ENCODE measurements at regions not wholly inside any gene's neighbourhood (a gene's known extent, or its start where the extent isn't known, plus 50 kb on each side); places are given as distances from the start of the nearest gene placed in this dataset.

- no peak for TF ChIP-seq CTCF (IDR thresholded peaks at IDR 0.05)
- TF ChIP-seq POLR2A (IDR thresholded peaks at IDR 0.05) = no peak
Measured at GRCh38 chr2:103876611-103877010, 977.3 kb upstream of the POU3F3 start.
